ENCODE measurements at regions not wholly inside any gene's neighbourhood (a gene's known extent, or its start where the extent isn't known, plus 50 kb on each side); places are given as distances from the start of the nearest gene placed in this dataset.

- ChIA-PET CTCF (no interaction called here), POLR2A (no interaction called here)
- H3K4me3 ChIP-seq (replicated peaks in 1 of 3; ENCODE audit: insufficient read depth in 1 of 3, low read depth in 1 of 3, low read length in 3 of 3), result no peak overlapping the region
- H3K27ac ChIP-seq (ENCODE audit: insufficient read depth, low read depth, low read length), result no peak overlapping the region
- TF ChIP-seq, protein P1, sequence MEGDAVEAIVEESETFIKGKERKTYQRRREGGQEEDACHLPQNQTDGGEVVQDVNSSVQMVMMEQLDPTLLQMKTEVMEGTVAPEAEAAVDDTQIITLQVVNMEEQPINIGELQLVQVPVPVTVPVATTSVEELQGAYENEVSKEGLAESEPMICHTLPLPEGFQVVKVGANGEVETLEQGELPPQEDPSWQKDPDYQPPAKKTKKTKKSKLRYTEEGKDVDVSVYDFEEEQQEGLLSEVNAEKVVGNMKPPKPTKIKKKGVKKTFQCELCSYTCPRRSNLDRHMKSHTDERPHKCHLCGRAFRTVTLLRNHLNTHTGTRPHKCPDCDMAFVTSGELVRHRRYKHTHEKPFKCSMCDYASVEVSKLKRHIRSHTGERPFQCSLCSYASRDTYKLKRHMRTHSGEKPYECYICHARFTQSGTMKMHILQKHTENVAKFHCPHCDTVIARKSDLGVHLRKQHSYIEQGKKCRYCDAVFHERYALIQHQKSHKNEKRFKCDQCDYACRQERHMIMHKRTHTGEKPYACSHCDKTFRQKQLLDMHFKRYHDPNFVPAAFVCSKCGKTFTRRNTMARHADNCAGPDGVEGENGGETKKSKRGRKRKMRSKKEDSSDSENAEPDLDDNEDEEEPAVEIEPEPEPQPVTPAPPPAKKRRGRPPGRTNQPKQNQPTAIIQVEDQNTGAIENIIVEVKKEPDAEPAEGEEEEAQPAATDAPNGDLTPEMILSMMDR (IDR thresholded peaks at IDR 0.05; ENCODE audit: extremely low read depth in 1 of 2, insufficient read depth in 1 of 2, low read depth in 1 of 2, low read length in 2 of 2), result no peak
- TF ChIP-seq, protein P2, sequence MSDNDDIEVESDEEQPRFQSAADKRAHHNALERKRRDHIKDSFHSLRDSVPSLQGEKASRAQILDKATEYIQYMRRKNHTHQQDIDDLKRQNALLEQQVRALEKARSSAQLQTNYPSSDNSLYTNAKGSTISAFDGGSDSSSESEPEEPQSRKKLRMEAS (IDR thresholded peaks at IDR 0.05; ENCODE audit: insufficient read depth, insufficient read length), result no peak
- TF ChIP-seq EZH2 (IDR thresholded peaks at IDR 0.05; ENCODE audit: borderline replicate concordance, low read depth, low read length, severe bottlenecking) (no peak), POLR2A (IDR thresholded peaks at IDR 0.05; ENCODE audit: low read depth, low read length) (no peak), MYC (IDR thresholded peaks at IDR 0.05; ENCODE audit: low read depth, low read length) (no peak), JUN (IDR thresholded peaks at IDR 0.05; ENCODE audit: borderline replicate concordance, insufficient read depth, insufficient read length, low read depth) (no peak), GATA2 (IDR thresholded peaks at IDR 0.05; ENCODE audit: insufficient read depth, insufficient read length, low read depth, low read length) (no peak), FOS (IDR thresholded peaks at IDR 0.05; ENCODE audit: borderline replicate concordance, insufficient read depth, low read length) (no peak), POLR2AphosphoS5 (IDR thresholded peaks at IDR 0.05; ENCODE audit: insufficient read depth, low read depth, low read length) (no peak)
- intact Hi-C loops (cut with micrococcal nuclease) (no loop called here), dilution Hi-C loops (cut with MboI; ENCODE audit: extremely low pct_ligation_motif_present, low sequenced_read_pairs) (no loop called here)
- H3K9ac ChIP-seq (replicated peaks; ENCODE audit: extremely low read depth, insufficient read depth, low read length), result no peak overlapping the region
- H3K9me3 ChIP-seq (replicated peaks; ENCODE audit: control insufficient read depth, insufficient read depth, low read length), result no peaks in the 10 kb centered on the region
- H3K79me2 ChIP-seq (ENCODE audit: control insufficient read depth, insufficient read depth, low read length), result no peaks in the 10 kb centered on the region
- H3K4me2 ChIP-seq (ENCODE audit: insufficient read depth, low read length), result no peak overlapping the region
- no peaks in the 10 kb centered on the region for H3K27me3 ChIP-seq (ENCODE audit: control insufficient read depth in 2 of 2, insufficient read depth in 2 of 2, low read length in 2 of 2)
- H3K9me1 ChIP-seq (replicated peaks; ENCODE audit: control insufficient read depth, extremely low read depth, insufficient read depth, low read length), result no peaks in the 10 kb centered on the region
- no peaks in the 10 kb centered on the region for H3K4me1 ChIP-seq (ENCODE audit: control insufficient read depth, extremely low read depth, insufficient read depth, low read length)
- FAIRE-seq, result no peak
- no peak for DNase-seq (ENCODE audit: low read depth, low spot score)
- BruUV-seq (replicated peaks), result no TSS peak
- no peak overlapping the region for H2AFZ ChIP-seq (ENCODE audit: low read depth, low read length)
- H4K20me1 ChIP-seq (replicated peaks; ENCODE audit: control insufficient read depth, extremely low read depth, insufficient read depth, low read length), result no peaks in the 10 kb centered on the region
- H3K36me3 ChIP-seq (ENCODE audit: control insufficient read depth in 2 of 2, extremely low read depth in 1 of 2, insufficient read depth in 2 of 2, low read length in 2 of 2), result no peaks in the 10 kb centered on the region
Observed at GRCh38 chr15:98111806-98112205, 151.3 kb downstream of the ARRDC4 start.
